ENCODE measurements at regions not wholly inside any gene's neighbourhood (a gene's known extent, or its start where the extent isn't known, plus 50 kb on each side); places are given as distances from the start of the nearest gene placed in this dataset.
"Not testable (repeated sequence)": the region's sequence is repeated elsewhere in the genome, so short reads cannot be mapped to it uniquely, and the experiment has no call there.

DNA sequence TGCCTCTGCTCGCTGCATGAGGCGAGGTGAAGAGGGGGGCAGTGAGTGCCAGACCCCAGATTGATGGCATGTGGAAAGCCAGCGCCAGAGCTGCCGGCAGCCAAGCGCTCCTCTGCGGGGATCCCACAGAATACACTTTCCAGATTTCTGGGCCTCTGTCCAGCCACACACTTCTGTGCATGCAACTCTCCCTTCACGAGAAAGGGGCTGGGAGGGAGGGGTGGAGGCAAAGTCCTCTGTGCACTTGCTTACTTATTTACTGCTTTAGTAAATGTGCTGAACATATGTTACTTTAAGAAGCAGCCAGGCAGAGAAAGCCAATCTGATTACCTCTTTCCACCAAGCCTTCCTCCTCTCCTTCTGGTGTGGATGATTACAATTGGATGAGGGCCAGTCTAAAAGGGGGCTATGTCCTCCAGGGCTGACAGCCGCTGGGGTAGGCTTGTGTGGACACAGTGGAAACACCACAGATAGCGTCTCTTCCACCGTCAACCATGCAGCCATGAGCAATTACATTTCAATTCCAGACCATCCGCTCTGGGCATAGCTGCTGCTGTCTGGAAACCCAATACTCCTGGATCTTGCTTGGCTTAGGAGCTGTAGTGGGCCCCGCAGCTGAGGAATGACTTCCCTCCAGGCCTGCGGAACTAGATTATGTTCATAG lies 322.8 kb upstream of the ANKRD30A start:
- no peaks in the 10 kb centered on the region for H3K36me3 Mint-ChIP-seq (ENCODE audit: low read depth)
- H3K27ac Mint-ChIP-seq = no peak overlapping the region
- H3K4me3 Mint-ChIP-seq = no peak overlapping the region
- no peaks in the 10 kb centered on the region for H3K27me3 Mint-ChIP-seq
- no peaks in the 10 kb centered on the region for H3K4me1 Mint-ChIP-seq
- H3K9me3 Mint-ChIP-seq = peaks cover 9% of the 10 kb centered on the region
- ATAC-seq (replicated peaks) = no peak

DNA sequence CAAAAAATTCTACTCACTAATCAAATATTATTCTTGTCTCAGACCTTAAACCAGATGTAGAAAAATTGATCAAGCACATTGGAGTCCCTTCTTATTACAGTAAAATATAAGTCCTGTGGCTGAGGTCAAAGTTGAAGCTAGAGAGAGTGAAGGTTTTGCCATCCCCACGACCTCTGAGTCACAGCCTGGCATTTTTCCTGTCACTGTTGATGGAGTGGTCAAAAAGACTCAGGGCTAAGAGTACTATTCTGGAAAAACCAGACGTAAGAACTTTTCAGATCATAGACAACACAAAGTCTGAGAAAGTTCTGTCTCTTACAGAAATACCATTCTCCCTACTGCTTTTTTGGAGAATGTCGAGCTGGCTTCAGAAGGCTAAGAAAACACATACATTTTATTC lies 323.7 kb upstream of the ANKRD30A start:
- H3K4me3 Mint-ChIP-seq = no peak overlapping the region
- no peaks in the 10 kb centered on the region for H3K27me3 Mint-ChIP-seq
- H3K36me3 Mint-ChIP-seq (ENCODE audit: low read depth) = no peaks in the 10 kb centered on the region
- ATAC-seq (replicated peaks) = no peak
- no peaks in the 10 kb centered on the region for H3K4me1 Mint-ChIP-seq
- H3K27ac Mint-ChIP-seq = no peak overlapping the region
- H3K9me3 Mint-ChIP-seq = peaks cover 9% of the 10 kb centered on the region

DNA sequence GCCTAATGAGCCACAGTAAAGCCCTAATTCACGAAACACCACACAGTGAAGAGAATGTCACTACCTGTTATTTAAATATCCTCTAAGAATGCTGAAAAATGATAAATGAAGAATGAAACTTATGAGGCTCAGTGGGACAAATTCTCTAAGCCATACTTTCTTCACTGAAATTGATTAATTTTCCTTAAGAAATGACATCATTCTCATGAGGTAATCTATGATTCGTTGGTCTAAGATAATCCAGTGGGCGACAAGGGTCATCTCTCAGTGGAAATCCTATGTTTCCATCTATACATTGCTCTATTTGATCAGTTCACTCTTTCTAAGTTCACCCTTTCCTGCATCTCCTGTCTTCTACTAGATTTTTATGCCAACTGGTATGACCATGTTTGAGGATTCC lies 330.4 kb upstream of the ANKRD30A start:
- Mint-ChIP-seq H3K4me1 (no peaks in the 10 kb centered on the region), H3K36me3 (ENCODE audit: low read depth) (no peaks in the 10 kb centered on the region), H3K9me3 (peaks cover 6% of the 10 kb centered on the region), H3K4me3 (no peak overlapping the region), H3K27me3 (no peaks in the 10 kb centered on the region), H3K27ac (no peak overlapping the region)
- ATAC-seq (replicated peaks) = no peak

DNA sequence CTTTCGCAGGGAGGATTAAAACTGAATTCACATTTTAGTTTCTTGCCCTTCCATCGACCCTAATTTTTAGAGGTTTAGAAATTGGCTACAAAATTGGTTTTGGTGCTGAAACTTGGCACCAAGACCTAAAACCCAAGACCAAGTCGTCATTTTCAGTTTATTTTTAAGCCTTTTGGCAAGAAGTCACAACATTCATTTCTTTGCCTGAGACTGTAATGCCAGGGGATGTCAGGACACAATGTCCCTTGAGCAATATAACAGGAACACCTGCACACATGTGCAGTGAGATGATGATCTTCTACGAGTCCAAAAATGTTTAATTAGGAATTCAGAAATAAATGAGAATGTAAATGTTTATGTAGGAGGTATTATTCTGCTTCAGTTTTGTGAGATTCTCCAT lies 335.4 kb upstream of the ANKRD30A start:
- H3K4me1 Mint-ChIP-seq = no peaks in the 10 kb centered on the region
- no peak for ATAC-seq (replicated peaks)
- no peaks in the 10 kb centered on the region for H3K27me3 Mint-ChIP-seq
- H3K4me3 Mint-ChIP-seq = no peak overlapping the region
- no peak overlapping the region for H3K27ac Mint-ChIP-seq
- no peaks in the 10 kb centered on the region for H3K9me3 Mint-ChIP-seq
- H3K36me3 Mint-ChIP-seq (ENCODE audit: low read depth) = no peaks in the 10 kb centered on the region

DNA sequence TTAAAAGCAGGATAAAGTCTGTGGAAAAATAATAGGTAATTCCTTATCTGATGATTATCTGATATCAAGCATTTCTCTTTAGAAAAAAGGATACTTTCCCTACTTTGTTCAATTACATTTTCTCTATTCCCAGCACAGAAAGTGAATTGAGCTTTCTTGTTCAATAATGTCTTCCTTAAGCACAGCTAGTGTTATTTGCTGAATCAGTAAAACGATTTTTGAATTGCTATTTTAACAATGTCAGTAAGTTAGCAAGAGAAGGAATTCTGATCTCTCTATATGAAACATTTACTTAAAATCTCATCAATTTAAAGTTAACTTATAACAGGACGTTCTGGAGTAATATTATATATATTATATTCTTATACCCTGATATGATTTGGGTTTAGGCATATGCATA lies 337.2 kb upstream of the ANKRD30A start:
- ATAC-seq (replicated peaks) = no peak
- Mint-ChIP-seq H3K4me3 (no peak overlapping the region), H3K36me3 (ENCODE audit: low read depth) (no peaks in the 10 kb centered on the region), H3K9me3 (no peaks in the 10 kb centered on the region), H3K4me1 (no peaks in the 10 kb centered on the region), H3K27me3 (no peaks in the 10 kb centered on the region), H3K27ac (no peak overlapping the region)

DNA sequence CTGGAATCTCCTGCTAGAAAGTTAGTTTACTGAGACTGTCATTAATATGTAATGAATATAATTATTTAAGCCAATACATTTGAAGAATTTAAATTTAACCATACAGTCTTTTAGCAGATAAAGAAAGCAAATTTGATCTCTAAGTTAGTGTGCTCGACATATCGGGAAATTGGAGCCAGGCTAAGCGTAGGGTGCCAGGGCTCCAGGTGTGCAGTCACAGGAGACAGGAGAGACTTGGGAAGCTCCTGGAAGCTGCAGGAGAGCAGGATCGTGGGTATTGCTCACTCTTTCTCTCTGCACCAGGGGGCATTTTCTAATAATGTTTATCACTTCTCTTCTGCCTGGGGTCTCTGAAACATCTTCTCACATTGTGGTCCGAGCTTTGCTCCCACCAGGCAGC lies 342.0 kb upstream of the ANKRD30A start:
- H3K9me3 Mint-ChIP-seq = no peaks in the 10 kb centered on the region
- no peaks in the 10 kb centered on the region for H3K36me3 Mint-ChIP-seq (ENCODE audit: low read depth)
- no peaks in the 10 kb centered on the region for H3K27me3 Mint-ChIP-seq
- H3K4me3 Mint-ChIP-seq = no peak overlapping the region
- H3K4me1 Mint-ChIP-seq = no peaks in the 10 kb centered on the region
- H3K27ac Mint-ChIP-seq = no peak overlapping the region
- ATAC-seq (replicated peaks) = no peak

DNA sequence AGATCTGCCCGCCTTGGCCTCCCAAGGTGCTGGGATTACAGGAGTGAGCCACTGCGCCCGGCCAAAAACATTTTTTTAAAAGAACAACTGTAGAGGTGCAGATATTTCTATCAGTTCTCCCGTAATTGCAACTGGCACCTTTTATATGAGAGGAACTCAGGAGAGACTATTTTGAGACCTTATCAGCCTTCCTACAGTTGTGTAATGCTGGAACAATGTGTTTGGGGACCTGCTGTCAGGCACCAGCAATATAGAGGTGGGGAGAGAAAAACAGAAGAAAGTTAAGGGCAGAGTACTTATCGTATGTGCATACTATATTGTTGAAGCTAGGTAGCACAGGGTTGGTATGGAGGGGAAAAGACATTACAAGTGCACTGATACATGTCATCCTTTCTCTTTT lies 343.8 kb upstream of the ANKRD30A start:
- no peak overlapping the region for H3K27ac Mint-ChIP-seq
- ATAC-seq (replicated peaks) = no peak

DNA sequence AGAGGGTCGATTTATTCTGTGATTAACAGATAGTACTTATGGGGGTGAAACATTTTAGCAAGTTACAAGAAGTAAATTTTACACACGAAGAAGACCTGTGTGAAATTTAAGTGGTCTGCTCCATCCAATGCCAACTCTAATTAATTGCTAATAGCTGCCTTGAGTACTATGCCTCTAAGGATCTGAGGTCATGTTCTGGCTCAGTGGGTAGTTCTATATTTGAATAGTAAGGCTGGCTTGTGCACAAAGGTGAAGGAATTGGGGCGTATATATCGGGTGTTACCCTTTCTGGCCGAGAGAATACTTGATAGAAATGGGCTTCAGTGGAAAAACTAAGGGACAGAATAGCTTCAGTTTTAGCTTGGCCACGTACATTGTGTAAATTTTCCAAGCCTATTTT lies 345.2 kb upstream of the ANKRD30A start:
- H3K4me1 Mint-ChIP-seq = no peaks in the 10 kb centered on the region

More for the DNA sequence above, 343.8 kb upstream of the ANKRD30A start:
- Mint-ChIP-seq H3K4me1 (no peaks in the 10 kb centered on the region), H3K36me3 (ENCODE audit: low read depth) (no peaks in the 10 kb centered on the region), H3K9me3 (peaks cover 7% of the 10 kb centered on the region), H3K27me3 (peaks cover 3% of the 10 kb centered on the region), H3K4me3 (no peak overlapping the region)

DNA sequence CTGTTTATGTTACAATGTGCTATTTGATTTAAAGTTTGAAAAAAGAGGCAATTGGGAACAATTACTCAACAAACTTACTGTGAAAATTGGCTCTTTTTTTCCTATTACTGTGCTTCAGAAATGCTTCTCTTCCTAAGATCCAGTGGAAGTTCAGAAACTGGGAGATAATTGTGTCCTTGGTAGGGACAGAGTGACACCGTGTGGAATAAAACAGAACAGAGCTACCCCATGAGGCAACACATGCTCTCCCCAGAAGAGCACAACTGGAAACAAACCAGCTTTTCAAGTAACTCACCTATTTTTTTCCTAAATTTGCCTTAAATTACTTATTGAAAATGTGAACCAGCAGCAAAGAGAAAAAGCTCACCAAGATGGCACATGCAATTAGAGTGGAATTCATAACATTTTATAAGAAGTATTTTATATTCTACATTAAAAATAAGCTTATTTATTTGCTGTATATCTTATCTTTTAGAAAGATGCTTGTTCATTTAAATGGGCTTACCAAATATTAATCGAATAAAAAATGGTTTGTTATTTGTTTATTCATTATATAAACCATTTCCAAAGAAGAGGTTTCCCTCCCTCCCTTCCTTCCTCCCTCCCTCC lies 346.1 kb upstream of the ANKRD30A start:
- no peak overlapping the region for H3K4me3 Mint-ChIP-seq
- no peaks in the 10 kb centered on the region for H3K4me1 Mint-ChIP-seq
- peaks cover 3% of the 10 kb centered on the region for H3K27me3 Mint-ChIP-seq

More for the DNA sequence above, 345.2 kb upstream of the ANKRD30A start:
- Mint-ChIP-seq H3K9me3 (peaks cover 7% of the 10 kb centered on the region), H3K36me3 (ENCODE audit: low read depth) (no peaks in the 10 kb centered on the region), H3K27me3 (peaks cover 3% of the 10 kb centered on the region), H3K27ac (no peak overlapping the region), H3K4me3 (no peak overlapping the region)
- no peak for ATAC-seq (replicated peaks)

DNA sequence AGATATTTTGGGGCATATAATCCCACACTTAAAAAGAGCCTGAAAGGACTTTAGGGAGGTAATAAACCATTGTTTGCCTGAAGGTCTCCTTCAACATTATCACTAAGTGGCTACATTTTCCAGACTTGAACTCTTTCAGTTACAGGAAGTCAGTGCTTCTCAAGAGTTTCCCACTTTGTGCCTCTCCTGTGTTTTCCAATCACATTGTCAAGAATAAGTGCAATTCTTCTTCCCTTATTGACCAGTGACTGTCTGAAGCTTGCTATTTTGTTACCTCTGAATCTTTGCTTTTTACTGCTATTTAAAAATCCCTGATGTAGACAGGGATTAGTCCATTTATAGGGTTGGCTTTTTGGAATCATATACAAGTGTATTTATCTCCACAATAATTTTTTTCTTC lies 346.7 kb upstream of the ANKRD30A start:
- no peak for ATAC-seq (replicated peaks)
- peaks cover 14% of the 10 kb centered on the region for H3K9me3 Mint-ChIP-seq
- no peak overlapping the region for H3K4me3 Mint-ChIP-seq
- no peak overlapping the region for H3K27ac Mint-ChIP-seq
- H3K36me3 Mint-ChIP-seq (ENCODE audit: low read depth) = no peaks in the 10 kb centered on the region
- H3K27me3 Mint-ChIP-seq = peaks cover 3% of the 10 kb centered on the region
- H3K4me1 Mint-ChIP-seq = no peaks in the 10 kb centered on the region

More for the DNA sequence above, 346.1 kb upstream of the ANKRD30A start:
- no peaks in the 10 kb centered on the region for H3K36me3 Mint-ChIP-seq (ENCODE audit: low read depth)
- no peak for ATAC-seq (replicated peaks)
- H3K9me3 Mint-ChIP-seq = peaks cover 13% of the 10 kb centered on the region
- H3K27ac Mint-ChIP-seq = no peak overlapping the region

DNA sequence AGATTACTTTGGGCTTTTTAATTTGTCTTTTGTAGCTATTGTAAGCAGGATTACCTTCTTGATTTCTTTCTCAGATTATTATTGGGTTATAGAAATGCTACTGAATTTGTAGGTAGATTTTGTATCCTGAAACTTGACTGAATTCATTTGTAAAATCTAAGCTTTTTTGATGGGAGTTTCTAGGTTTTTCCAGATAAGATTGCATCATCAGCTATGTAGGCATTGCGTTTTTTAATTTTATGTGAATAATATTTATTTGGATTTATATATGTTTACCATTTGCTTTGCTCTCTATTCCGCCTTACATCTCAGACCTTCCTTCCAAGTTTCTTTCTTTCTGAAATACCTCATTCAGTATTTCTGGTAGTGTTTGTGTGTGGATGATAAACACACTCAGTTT lies 351.7 kb upstream of the ANKRD30A start:
- peaks cover 3% of the 10 kb centered on the region for H3K27me3 Mint-ChIP-seq
- H3K36me3 Mint-ChIP-seq (ENCODE audit: low read depth) = no peaks in the 10 kb centered on the region
- ATAC-seq (replicated peaks) = no peak
- H3K4me1 Mint-ChIP-seq = no peaks in the 10 kb centered on the region
- peaks cover 17% of the 10 kb centered on the region for H3K9me3 Mint-ChIP-seq
- no peak overlapping the region for H3K27ac Mint-ChIP-seq
- no peak overlapping the region for H3K4me3 Mint-ChIP-seq

DNA sequence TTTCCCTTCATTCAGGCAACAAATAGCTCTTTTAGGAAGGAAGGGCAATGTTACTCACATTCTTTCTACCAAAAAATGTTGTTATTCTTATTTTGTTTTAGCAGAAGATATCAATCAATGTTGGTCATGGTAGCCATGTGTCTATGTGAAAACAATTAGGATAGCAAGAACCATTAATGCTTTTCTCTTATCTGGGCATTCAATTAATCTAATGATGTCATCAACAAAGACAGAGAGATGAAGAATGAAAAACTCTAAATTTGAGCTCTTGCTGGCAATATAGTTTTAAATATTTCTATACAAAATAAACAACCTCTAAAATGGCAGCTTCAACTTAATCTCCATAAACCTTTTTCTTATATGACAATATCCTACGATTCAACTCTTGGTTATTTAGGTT lies 353.7 kb upstream of the ANKRD30A start:
- Mint-ChIP-seq H3K36me3 (ENCODE audit: low read depth) (no peaks in the 10 kb centered on the region), H3K4me1 (no peaks in the 10 kb centered on the region), H3K9me3 (peaks cover 10% of the 10 kb centered on the region), H3K27ac (no peak overlapping the region), H3K27me3 (no peaks in the 10 kb centered on the region), H3K4me3 (no peak overlapping the region)
- ATAC-seq (replicated peaks) = no peak

DNA sequence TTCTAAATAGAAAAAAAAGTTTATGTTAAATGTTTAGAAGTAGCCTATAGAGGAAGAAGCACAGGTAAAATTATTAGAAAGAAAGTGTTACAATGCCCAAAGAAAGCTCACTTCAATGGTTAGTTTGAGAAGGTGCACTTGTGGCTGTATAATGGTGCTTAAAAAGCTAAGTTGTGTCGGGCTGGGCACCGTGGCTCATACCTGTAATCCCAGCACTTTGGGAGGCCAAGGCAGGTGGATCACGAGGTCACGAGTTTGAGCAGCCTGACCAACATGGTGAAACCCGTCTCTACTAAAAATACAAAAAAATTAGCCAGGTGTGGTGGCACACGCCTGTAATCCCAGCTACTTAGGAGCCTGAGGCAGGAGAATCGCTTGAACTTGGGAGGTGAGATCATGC lies 355.7 kb upstream of the ANKRD30A start:
- H3K9me3 Mint-ChIP-seq; H3K36me3 Mint-ChIP-seq (ENCODE audit: low read depth); H3K4me1 Mint-ChIP-seq; H3K27me3 Mint-ChIP-seq; ATAC-seq (replicated peaks); H3K27ac Mint-ChIP-seq; H3K4me3 Mint-ChIP-seq: not testable (repeated sequence)

DNA sequence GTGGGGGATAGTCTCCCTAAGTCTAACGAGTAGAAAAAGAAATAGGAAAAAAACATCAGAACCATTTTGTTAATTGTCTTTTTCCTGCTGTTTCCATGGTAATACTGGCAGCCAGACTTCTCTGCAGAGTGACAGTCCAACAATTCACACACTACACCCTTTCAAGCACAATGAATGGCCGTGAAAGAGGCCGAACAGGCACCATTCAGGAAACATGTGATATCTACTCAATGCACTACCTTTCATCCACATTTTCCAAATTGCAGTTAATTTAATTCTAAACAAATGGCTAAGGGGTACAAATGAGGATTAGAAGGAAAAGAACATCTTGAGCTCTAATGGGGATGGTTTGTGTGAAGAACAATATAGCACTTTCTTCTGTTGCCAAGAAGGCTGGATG lies 358.5 kb upstream of the ANKRD30A start:
- ATAC-seq (replicated peaks) = no peak
- Mint-ChIP-seq H3K9me3 (peaks cover 3% of the 10 kb centered on the region), H3K4me3 (no peak overlapping the region), H3K4me1 (no peaks in the 10 kb centered on the region), H3K36me3 (ENCODE audit: low read depth) (no peaks in the 10 kb centered on the region), H3K27ac (no peak overlapping the region), H3K27me3 (no peaks in the 10 kb centered on the region)

DNA sequence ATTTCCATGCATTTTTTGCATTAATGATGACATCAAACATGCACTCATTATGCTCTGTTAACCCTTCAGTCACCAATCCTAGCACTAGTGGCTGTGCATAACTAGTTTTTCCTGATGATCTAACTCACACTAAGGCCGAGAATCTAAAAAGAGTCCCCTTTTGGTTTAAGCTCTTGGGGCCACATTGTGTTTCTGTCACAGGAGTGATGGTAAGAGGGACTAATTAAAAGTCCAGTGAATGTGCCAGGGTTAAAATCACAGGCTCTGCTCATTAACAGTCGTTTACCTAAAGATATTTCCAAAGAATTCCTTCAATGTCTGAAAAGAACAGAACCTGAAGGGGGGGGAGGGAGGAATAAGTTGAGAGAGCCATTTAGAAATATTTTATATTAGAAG lies 359.0 kb upstream of the ANKRD30A start:
- no peak overlapping the region for H3K27ac Mint-ChIP-seq
- no peaks in the 10 kb centered on the region for H3K4me1 Mint-ChIP-seq
- H3K36me3 Mint-ChIP-seq (ENCODE audit: low read depth) = no peaks in the 10 kb centered on the region
- ATAC-seq (replicated peaks) = no peak
- H3K4me3 Mint-ChIP-seq = no peak overlapping the region
- peaks cover 3% of the 10 kb centered on the region for H3K9me3 Mint-ChIP-seq
- H3K27me3 Mint-ChIP-seq = no peaks in the 10 kb centered on the region
